Prostate gland (tissue), 2 donors: ENCODE measurements at regions not wholly inside any gene's neighbourhood (a gene's known extent, or its start where the extent isn't known, plus 50 kb on each side); places are given as distances from the start of the nearest gene placed in this dataset.

ENCODE experiments used
- DNase-seq: peaks from one replicate; pipeline ENCODE4 v3.0.0-alpha.2; 2019; ENCODE audit warnings: low spot score
- H3K27ac ChIP-seq, 2 donors: fragments of 200-600 bp; sonication (generic); 2 replicates each; pipeline ENCODE4 v1.5.1; 2017 to 2019
- H3K27me3 ChIP-seq: fragments of 200-600 bp; sonication (generic); replicated peaks from 2 replicates; pipeline ENCODE4 v1.5.1; 2019; ENCODE audit not compliant: insufficient read depth
- H3K36me3 ChIP-seq, 2 donors: fragments of 200-600 bp; sonication (generic); 1 replicate in 1 of 2; 2 replicates in 1 of 2; pipeline versions ENCODE4 v1.5.1 to v1.8.1; 2017 to 2019
- H3K4me1 ChIP-seq: fragments of 200-600 bp; sonication (generic); replicated peaks from 2 replicates; pipeline ENCODE4 v1.5.1; 2019
- H3K4me3 ChIP-seq, 2 donors: fragments of 200-600 bp; sonication (generic); 2 replicates each; pipeline ENCODE4 v1.5.1; 2017 to 2019
- H3K9me3 ChIP-seq: fragments of 200-600 bp; sonication (generic); 2 replicates; pipeline ENCODE4 v1.5.1; 2017
- CTCF ChIP-seq, 4 experiments: fragments of 200-600 bp in 2 of 4; fragments of 450-650 bp in 2 of 4; sonication (generic) in 2 of 4; IDR thresholded peaks; 1 replicate in 3 of 4; 2 replicates in 1 of 4; pipeline ENCODE4 v1.5.1; 2016 to 2019; ENCODE audit warnings: antibody characterized with exemption in 4 of 4, mild to moderate bottlenecking in 2 of 4, moderate library complexity in 2 of 4
- POLR2A ChIP-seq: fragments of 450-650 bp; IDR thresholded peaks from one replicate; pipeline ENCODE4 v1.6.1; 2016; ENCODE audit warnings: antibody characterized with exemption, mild to moderate bottlenecking
- POLR2AphosphoS5 ChIP-seq: sonication (generic); formaldehyde crosslinking; IDR thresholded peaks from one replicate; pipeline ENCODE4 v1.6.1; 2017; ENCODE audit warnings: antibody characterized with exemption
- WGBS: methylation state at CpG from one replicate; pipeline ENCODE4 v1.1.5; 2018; 5-methylcytosine and 5-hydroxymethylcytosine counted together
- intact Hi-C: fragments of 100-400 bp; cut with DNase I; formaldehyde crosslinking; loops from one replicate; pipeline ENCODE4 v1.14.2; 2022

GRCh38 chr21:43274022-43274945 lies 105.5 kb downstream of the CRYAA start:
- intact Hi-C loops: no loop called here
- no peaks in the 10 kb centered on the region for H3K36me3 ChIP-seq
- TF ChIP-seq CTCF (IDR thresholded peaks at IDR 0.05) (no peak), POLR2AphosphoS5 (no peak), POLR2A (no peak)
- 93% methylated on average over 21 of the region's 21 CpGs for WGBS
- DNase-seq: no peak
- no peaks in the 10 kb centered on the region for H3K4me1 ChIP-seq
- no peak overlapping the region for H3K27ac ChIP-seq
- no peak overlapping the region for H3K4me3 ChIP-seq
- no peaks in the 10 kb centered on the region for H3K9me3 ChIP-seq
- no peaks in the 10 kb centered on the region for H3K27me3 ChIP-seq

DNA sequence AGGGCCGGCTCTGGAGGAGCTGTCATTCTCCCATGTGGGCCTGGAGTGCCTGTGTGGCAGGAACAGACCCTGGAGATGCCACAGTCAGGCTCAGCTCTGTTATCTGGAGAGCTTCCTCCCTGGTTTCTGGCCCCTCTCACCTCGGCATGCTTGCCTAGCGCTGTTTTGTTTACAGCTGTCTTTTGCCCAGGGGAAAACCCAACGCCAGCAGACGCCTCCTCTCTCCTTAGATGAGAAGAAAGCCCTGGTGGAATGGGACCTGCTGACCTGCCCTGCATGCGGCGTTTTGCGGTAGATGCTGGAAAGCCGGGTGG lies 104.9 kb downstream of the CRYAA start:
- no peak for TF ChIP-seq POLR2AphosphoS5
- TF ChIP-seq CTCF (IDR thresholded peaks at IDR 0.05): no peak
- TF ChIP-seq POLR2A: no peak
- no peaks in the 10 kb centered on the region for H3K27me3 ChIP-seq
- H3K9me3 ChIP-seq: no peaks in the 10 kb centered on the region
- 83% methylated on average over 9 of the region's 9 CpGs for WGBS
- H3K4me3 ChIP-seq: no peak overlapping the region
- DNase-seq: no peak
- no peak overlapping the region for H3K27ac ChIP-seq
- intact Hi-C loops: no loop called here
- H3K36me3 ChIP-seq: no peaks in the 10 kb centered on the region
- no peaks in the 10 kb centered on the region for H3K4me1 ChIP-seq

DNA sequence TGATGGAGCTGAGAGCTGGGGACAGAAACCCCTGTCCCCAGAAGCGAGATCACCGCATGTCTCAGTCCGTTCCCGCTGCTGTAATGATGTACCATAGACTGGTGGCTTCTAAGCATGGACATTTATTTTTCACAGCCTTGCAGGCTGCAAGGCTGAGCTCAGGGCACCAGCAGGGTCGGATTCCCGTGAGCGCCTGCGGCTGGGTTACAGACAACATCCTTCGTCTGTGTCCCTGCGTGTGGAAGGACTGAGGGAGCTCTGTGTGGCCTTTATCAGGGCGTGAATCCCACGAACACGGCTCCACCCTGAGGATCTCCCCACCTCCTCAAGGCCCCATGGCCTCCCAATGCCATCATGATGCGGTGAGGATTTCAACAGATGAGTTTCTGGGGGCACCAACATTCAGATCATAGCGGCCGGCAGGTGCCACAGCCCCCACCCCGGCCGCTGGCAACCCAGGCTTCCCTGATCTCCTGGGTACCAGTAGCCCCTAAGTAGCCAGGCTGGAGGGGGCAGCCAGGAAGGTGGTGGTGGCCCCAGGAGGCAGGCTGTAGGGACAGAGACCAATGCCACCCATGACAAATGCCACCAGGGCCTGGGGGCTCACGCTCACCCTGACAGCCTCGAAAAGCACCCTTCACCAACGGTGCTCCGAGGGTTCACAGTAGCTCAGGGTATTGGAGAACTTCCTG lies 104.4 kb downstream of the CRYAA start:
- Histone ChIP-seq H3K36me3 (no peaks in the 10 kb centered on the region), H3K4me1 (no peaks in the 10 kb centered on the region), H3K4me3 (no peak overlapping the region), H3K27me3 (no peaks in the 10 kb centered on the region), H3K27ac (no peak overlapping the region), H3K9me3 (no peaks in the 10 kb centered on the region)
- DNase-seq: no peak
- intact Hi-C loops: no loop called here
- WGBS: 92% methylated on average over 22 of the region's 22 CpGs
- TF ChIP-seq POLR2AphosphoS5 (no peak), CTCF (IDR thresholded peaks at IDR 0.05) (no peak), POLR2A (no peak)

- intact Hi-C loops: no loop called here
- Histone ChIP-seq H3K36me3 (no peaks in the 10 kb centered on the region), H3K27ac (no peak overlapping the region), H3K4me3 (no peak overlapping the region), H3K27me3 (no peaks in the 10 kb centered on the region), H3K4me1 (no peaks in the 10 kb centered on the region), H3K9me3 (no peaks in the 10 kb centered on the region)
- WGBS: 91% methylated on average over 8 of the region's 8 CpGs
- DNase-seq: no peak
- TF ChIP-seq POLR2AphosphoS5 (no peak), CTCF (IDR thresholded peaks at IDR 0.05) (no peak), POLR2A (no peak)
These were observed 103.8 kb downstream of the CRYAA start for GRCh38 chr21:43272591-43272990.
